HG03139 (cell line): ENCODE measurements at regions not wholly inside any gene's neighbourhood (a gene's known extent, or its start where the extent isn't known, plus 50 kb on each side); places are given as distances from the start of the nearest gene placed in this dataset.

Experiments
- ATAC-seq: cut with Tn5 transposase; IDR thresholded peaks from one replicate; pipeline ENCODE4 v1.9.1; 2021; ENCODE audit not compliant: unreplicated experiment

GRCh38 chr10:62453274-62453673, 79.1 kb downstream of the ZNF365 start:
- ATAC-seq = no peak

GRCh38 chr10:62454687-62455397, 80.7 kb downstream of the ZNF365 start:
- no peak for ATAC-seq

- ATAC-seq = peak; percentile 96
Observed at GRCh38 chr10:62456611-62457101, 82.5 kb downstream of the ZNF365 start.

- ATAC-seq = no peak
Observed at GRCh38 chr10:62457196-62457595, 83.0 kb downstream of the ZNF365 start.

- ATAC-seq = peak; percentile 25
Observed at GRCh38 chr10:62457598-62457997, 83.4 kb downstream of the ZNF365 start.

GRCh38 chr10:62459072-62459471, 84.9 kb downstream of the ZNF365 start:
- ATAC-seq = no peak

- no peak for ATAC-seq
Observed at GRCh38 chr10:62459500-62459899, 85.3 kb downstream of the ZNF365 start.

GRCh38 chr10:62460393-62460792, 86.2 kb downstream of the ZNF365 start:
- no peak for ATAC-seq

- no peak for ATAC-seq
Observed at GRCh38 chr10:62461120-62461519, 87.0 kb downstream of the ZNF365 start.

GRCh38 chr10:62462461-62462860, 88.3 kb downstream of the ZNF365 start:
- ATAC-seq = no peak

- ATAC-seq = no peak
Observed at GRCh38 chr10:62463364-62463763, 89.2 kb downstream of the ZNF365 start.

- ATAC-seq = no peak
Observed at GRCh38 chr10:62464308-62464707, 90.1 kb downstream of the ZNF365 start.

- no peak for ATAC-seq
Observed at GRCh38 chr10:62466590-62466989, 92.4 kb downstream of the ZNF365 start.

- no peak for ATAC-seq
Observed at GRCh38 chr10:62467527-62467926, 93.4 kb downstream of the ZNF365 start.

- no peak for ATAC-seq
Observed at GRCh38 chr10:62471711-62472110, 97.5 kb downstream of the ZNF365 start.

GRCh38 chr10:62473241-62473640, 99.1 kb downstream of the ZNF365 start:
- no peak for ATAC-seq

GRCh38 chr10:62475551-62475950, 101.4 kb downstream of the ZNF365 start:
- ATAC-seq = no peak

GRCh38 chr10:62479523-62479922, 105.4 kb downstream of the ZNF365 start:
- ATAC-seq = no peak

- ATAC-seq = no peak
Observed at GRCh38 chr10:62480196-62480595, 106.0 kb downstream of the ZNF365 start.

GRCh38 chr10:62482581-62482980, 108.4 kb downstream of the ZNF365 start:
- no peak for ATAC-seq

- ATAC-seq = no peak
Observed at GRCh38 chr10:62491597-62491996, 117.4 kb downstream of the ZNF365 start.

- ATAC-seq = no peak
Observed at GRCh38 chr10:62492012-62492869, 118.1 kb downstream of the ZNF365 start.
